Left hindlimb (tissue), 1 donor: ENCODE measurements at regions not wholly inside any gene's neighbourhood (a gene's known extent, or its start where the extent isn't known, plus 50 kb on each side); places are given as distances from the start of the nearest gene placed in this dataset.
"Not testable (repeated sequence)": the region's sequence is repeated elsewhere in the genome, so short reads cannot be mapped to it uniquely, and the experiment has no call there.

Experiments used
- DNase-seq: peaks from one replicate; pipeline ENCODE4 v3.0.0-alpha.2; 2018

GRCh38 chr16:62794724-62795123, 758.5 kb upstream of the CDH8 start:
- no peak for DNase-seq

- not testable (repeated sequence) for DNase-seq
These were observed 743.8 kb upstream of the CDH8 start for GRCh38 chr16:62780081-62780480.

- DNase-seq, result no peak
These were observed 728.3 kb upstream of the CDH8 start for GRCh38 chr16:62764572-62764971.

GRCh38 chr16:62760398-62760797, 724.2 kb upstream of the CDH8 start:
- no peak for DNase-seq

GRCh38 chr16:62755938-62756337, 719.7 kb upstream of the CDH8 start:
- no peak for DNase-seq

- DNase-seq, result no peak
These were observed 716.6 kb upstream of the CDH8 start for GRCh38 chr16:62752854-62753253.

- no peak for DNase-seq
These were observed 715.0 kb upstream of the CDH8 start for GRCh38 chr16:62751218-62751617.

- no peak for DNase-seq
These were observed 705.5 kb upstream of the CDH8 start for GRCh38 chr16:62741692-62742091.

- peak; percentile 41 for DNase-seq
These were observed 702.6 kb upstream of the CDH8 start for GRCh38 chr16:62738666-62739460.

GRCh38 chr16:62732092-62732491, 695.9 kb upstream of the CDH8 start:
- no peak for DNase-seq

GRCh38 chr16:62724670-62725269, 688.5 kb upstream of the CDH8 start:
- DNase-seq, result not testable (repeated sequence)

- DNase-seq, result no peak
These were observed 684.4 kb upstream of the CDH8 start for GRCh38 chr16:62720651-62721050.

- no peak for DNase-seq
These were observed 680.8 kb upstream of the CDH8 start for GRCh38 chr16:62717026-62717425.

GRCh38 chr16:62715701-62716100, 679.5 kb upstream of the CDH8 start:
- no peak for DNase-seq

- no peak for DNase-seq
These were observed 676.3 kb upstream of the CDH8 start for GRCh38 chr16:62712566-62712965.

- no peak for DNase-seq
These were observed 675.6 kb upstream of the CDH8 start for GRCh38 chr16:62711797-62712196.

- no peak for DNase-seq
These were observed 673.6 kb upstream of the CDH8 start for GRCh38 chr16:62709794-62710193.

- no peak for DNase-seq
These were observed 665.2 kb upstream of the CDH8 start for GRCh38 chr16:62701426-62701825.

GRCh38 chr16:62700426-62701294, 664.4 kb upstream of the CDH8 start:
- no peak for DNase-seq

- DNase-seq, result no peak
These were observed 656.4 kb upstream of the CDH8 start for GRCh38 chr16:62692685-62693084.

- DNase-seq, result no peak
These were observed 645.6 kb upstream of the CDH8 start for GRCh38 chr16:62681819-62682218.

GRCh38 chr16:62678796-62679195, 642.6 kb upstream of the CDH8 start:
- no peak for DNase-seq

- no peak for DNase-seq
These were observed 640.1 kb upstream of the CDH8 start for GRCh38 chr16:62676306-62676705.

- no peak for DNase-seq
These were observed 629.0 kb upstream of the CDH8 start for GRCh38 chr16:62665269-62665668.
